ENCODE measurements at regions not wholly inside any gene's neighbourhood (a gene's known extent, or its start where the extent isn't known, plus 50 kb on each side); places are given as distances from the start of the nearest gene placed in this dataset.

DNA sequence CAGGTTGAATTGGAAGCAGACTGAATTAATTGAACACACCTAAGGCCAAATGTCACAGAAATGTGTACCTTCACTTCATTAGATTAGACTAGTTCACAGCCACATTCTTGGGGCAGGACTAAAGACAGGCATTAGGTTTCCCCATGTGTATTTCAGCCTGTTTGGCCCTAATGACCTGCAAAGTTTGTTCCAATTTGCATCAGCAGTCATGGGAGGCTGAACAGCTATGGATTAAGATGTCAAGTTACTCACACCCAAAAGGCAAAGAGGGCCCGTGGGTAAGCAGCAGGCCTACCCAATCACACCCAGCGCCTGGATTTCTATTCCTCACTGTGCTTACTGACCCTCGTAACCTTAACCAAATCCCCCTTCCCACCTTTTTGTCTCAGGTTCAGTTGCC, 99.6 kb upstream of the RIOK3 start:
- H4K20me1 ChIP-seq (ENCODE audit: insufficient read depth, low read length), result no peaks in the 10 kb centered on the region
- H3K9me3 ChIP-seq (ENCODE audit: control insufficient read depth, insufficient read depth, low read length), result no peaks in the 10 kb centered on the region
- H3K4me2 ChIP-seq (ENCODE audit: low read depth, low read length), result no peak overlapping the region
- no peak overlapping the region; the same call in 1 of the 2 replicates for H4K5ac ChIP-seq (ENCODE audit: low read depth, low read length)
- H3K14ac ChIP-seq (replicated peaks; ENCODE audit: low read depth, low read length), result no peak overlapping the region
- H2BK15ac ChIP-seq (ENCODE audit: low read depth, low read length), result no peak overlapping the region
- H3K79me1 ChIP-seq (ENCODE audit: low read depth in 1 of 2, low read length in 2 of 2), result peaks cover 0 to 3% of the 10 kb centered on the region in 2 experiments; a peak in 1 of 4 replicates
- intact Hi-C loops (cut with micrococcal nuclease) (loop anchor here (10.0 kb wide), 1 partner anchor 89 kb away; no protein-coding TSS in a partner anchor), dilution Hi-C loops (cut with HindIII; ENCODE audit: low sequenced_read_pairs, unreplicated experiment) (no loop called here), in situ Hi-C loops (cut with MboI; ENCODE audit: low sequenced_read_pairs) (loop anchor here (10.0 kb wide), 1 partner anchor 59 kb away; no protein-coding TSS in a partner anchor)
- peaks cover 12% of the 10 kb centered on the region for H3K9me1 ChIP-seq (ENCODE audit: insufficient read depth, low read length)
- no peak overlapping the region for H2AFZ ChIP-seq (replicated peaks; ENCODE audit: low read length, poor library complexity)
- ATAC-seq (ENCODE audit: low read depth), result no peak
- H3K4ac ChIP-seq (ENCODE audit: low read depth, low read length), result no peak overlapping the region
- no peak overlapping the region for H3K4me3 ChIP-seq (ENCODE audit: insufficient read depth, low read depth, low read length)
- H3K4me1 ChIP-seq (ENCODE audit: control insufficient read depth, insufficient read depth, low read length), result peaks cover 22% of the 10 kb centered on the region
- no peak overlapping the region for H3K9ac ChIP-seq (ENCODE audit: low read depth, low read length)
- H4K8ac ChIP-seq (ENCODE audit: low read depth in 2 of 2, low read length in 2 of 2), result no peak overlapping the region
- no peak overlapping the region for H3K56ac ChIP-seq (ENCODE audit: extremely low read depth, insufficient read depth, low read length)
- no TSS peak for BruUV-seq (replicated peaks)
- no peak overlapping the region for H3K27ac ChIP-seq (ENCODE audit: insufficient read depth, low read length)
- no peak overlapping the region for H3K18ac ChIP-seq (ENCODE audit: low read depth, low read length)
- no peak overlapping the region for H2BK120ac ChIP-seq (ENCODE audit: low read depth, low read length)
- H2BK5ac ChIP-seq (ENCODE audit: low read depth, low read length, poor library complexity, severe bottlenecking), result no peak overlapping the region
- no peak overlapping the region for H2AK9ac ChIP-seq (replicated peaks; ENCODE audit: low read depth, low read length, poor library complexity)
- 63% methylated on average over 3 of the region's 3 CpGs; no CpG with 5 or more reads in 1 of the 2 experiments for whole genome bisulfite sequencing, 2 experiments (ENCODE audit: extremely low coverage in 2 of 2, insufficient read length in 1 of 2)
- H3K36me3 ChIP-seq (ENCODE audit: control insufficient read depth, insufficient read depth, low read length), result peaks cover 2% of the 10 kb centered on the region; the same call in 1 of the 2 replicates
- no peak overlapping the region for H2AK5ac ChIP-seq (ENCODE audit: low read depth, low read length)
- H2BK20ac ChIP-seq (ENCODE audit: low read depth, low read length), result no peak overlapping the region
- ChIA-PET CTCF (interaction anchor here (1.2 kb wide), 1 partner anchor 322 kb away, joined by 4 read pairs; no protein-coding TSS in a partner anchor), POLR2A (ENCODE audit: unreplicated experiment) (no interaction called here)
- H4K91ac ChIP-seq (ENCODE audit: insufficient read depth, low read depth, low read length), result no peak overlapping the region
- no peaks in the 10 kb centered on the region for H3K27me3 ChIP-seq (ENCODE audit: control insufficient read depth, insufficient read depth, low read length)
- TF ChIP-seq RAD21 (IDR thresholded peaks at IDR 0.05; ENCODE audit: low read length) (no peak), CEBPB (IDR thresholded peaks at IDR 0.05; ENCODE audit: low read depth, low read length) (no peak)
- DNase-seq, result no peak
- H3K23ac ChIP-seq (ENCODE audit: low read depth, low read length), result no peak overlapping the region

Measured in IMR-90 (cell line).